Kidney (tissue), 13 donors: ENCODE measurements at regions not wholly inside any gene's neighbourhood (a gene's known extent, or its start where the extent isn't known, plus 50 kb on each side); places are given as distances from the start of the nearest gene placed in this dataset.
"Not testable (repeated sequence)": the region's sequence is repeated elsewhere in the genome, so short reads cannot be mapped to it uniquely, and the experiment has no call there.

Source experiments
- DNase-seq, 5 donors: peaks; one replicate each; pipeline ENCODE4 v3.0.0-alpha.2; 2013 to 2020
- FAIRE-seq: peaks from 2 replicates; lab custom pipeline; 2012; peaks lifted over from hg19 to GRCh38; lab: Jason Lieb, UNC
- H3K27ac ChIP-seq, 2 donors: one replicate each; pipeline ENCODE4 v1.7.0; 2013; ENCODE audit warnings: low read depth in 2 of 2, low read length in 2 of 2, inconsistent platforms in 1 of 2
- H3K27me3 ChIP-seq: one replicate; pipeline ENCODE4 v1.7.1; 2013; ENCODE audit warnings: low read length, inconsistent platforms; ENCODE audit not compliant: control insufficient read depth, insufficient read depth
- H3K36me3 ChIP-seq, 3 donors: one replicate each; pipeline versions ENCODE4 v1.7.0 to v1.7.1; 2013; ENCODE audit warnings: low read length in 3 of 3, control low read depth in 1 of 3, inconsistent platforms in 1 of 3; ENCODE audit not compliant: insufficient read depth in 3 of 3, control insufficient read depth in 2 of 3
- H3K4me1 ChIP-seq, 3 donors: one replicate each; pipeline versions ENCODE4 v1.7.0 to v1.7.1; 2013; ENCODE audit warnings: low read length in 3 of 3, inconsistent platforms in 1 of 3, low read depth in 1 of 3; ENCODE audit not compliant: control insufficient read depth in 2 of 3, insufficient read depth in 2 of 3
- H3K4me3 ChIP-seq, 3 donors: one replicate each; pipeline versions ENCODE4 v1.7.0 to v1.8.1; 2013; ENCODE audit warnings: low read length in 3 of 3, control low read depth in 1 of 3, inconsistent platforms in 1 of 3
- H3K9ac ChIP-seq, 3 donors: one replicate each; pipeline versions ENCODE4 v1.7.0 to v1.7.1; 2013; ENCODE audit warnings: low read length in 3 of 3, control low read depth in 1 of 3, inconsistent platforms in 1 of 3
- H3K9me3 ChIP-seq, 3 donors: one replicate each; pipeline versions ENCODE4 v1.7.0 to v1.7.1; 2013; ENCODE audit warnings: low read length in 3 of 3, control low read depth in 1 of 3, inconsistent platforms in 1 of 3; ENCODE audit not compliant: control insufficient read depth in 2 of 3, insufficient read depth in 1 of 3
- intact Hi-C: fragments of 100-400 bp; cut with DNase I; formaldehyde crosslinking; loops from one replicate; pipeline ENCODE4 v1.11.1; 2022
- TF ChIP-seq, protein P1 (sequence below): IDR thresholded peaks from 3 replicates; pipeline ENCODE4 v1.5.1; 2012; ENCODE audit warnings: mild to moderate bottlenecking, moderate library complexity, borderline replicate concordance; ENCODE audit not compliant: insufficient read depth; ENCODE audit errors: extremely low read depth
- donor health status: control.
- donor health status: control.
- donor health status: control.
- donor health status: control.
- donor health status: control.
- donor health status: DM: yes; HTN: yes; CAD: no.
- donor health status: Normal renal cell carcinoma (clear cell type).

- no peak overlapping the region for H3K4me3 ChIP-seq
- no peaks in the 10 kb centered on the region for H3K9me3 ChIP-seq
- H3K9ac ChIP-seq: no peak overlapping the region
- intact Hi-C loops: no loop called here
- H3K36me3 ChIP-seq: no peaks in the 10 kb centered on the region
- TF ChIP-seq, protein P1, sequence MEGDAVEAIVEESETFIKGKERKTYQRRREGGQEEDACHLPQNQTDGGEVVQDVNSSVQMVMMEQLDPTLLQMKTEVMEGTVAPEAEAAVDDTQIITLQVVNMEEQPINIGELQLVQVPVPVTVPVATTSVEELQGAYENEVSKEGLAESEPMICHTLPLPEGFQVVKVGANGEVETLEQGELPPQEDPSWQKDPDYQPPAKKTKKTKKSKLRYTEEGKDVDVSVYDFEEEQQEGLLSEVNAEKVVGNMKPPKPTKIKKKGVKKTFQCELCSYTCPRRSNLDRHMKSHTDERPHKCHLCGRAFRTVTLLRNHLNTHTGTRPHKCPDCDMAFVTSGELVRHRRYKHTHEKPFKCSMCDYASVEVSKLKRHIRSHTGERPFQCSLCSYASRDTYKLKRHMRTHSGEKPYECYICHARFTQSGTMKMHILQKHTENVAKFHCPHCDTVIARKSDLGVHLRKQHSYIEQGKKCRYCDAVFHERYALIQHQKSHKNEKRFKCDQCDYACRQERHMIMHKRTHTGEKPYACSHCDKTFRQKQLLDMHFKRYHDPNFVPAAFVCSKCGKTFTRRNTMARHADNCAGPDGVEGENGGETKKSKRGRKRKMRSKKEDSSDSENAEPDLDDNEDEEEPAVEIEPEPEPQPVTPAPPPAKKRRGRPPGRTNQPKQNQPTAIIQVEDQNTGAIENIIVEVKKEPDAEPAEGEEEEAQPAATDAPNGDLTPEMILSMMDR: no peak
- no peaks in the 10 kb centered on the region for H3K4me1 ChIP-seq
- DNase-seq: no peak
- no peak for FAIRE-seq
- H3K27me3 ChIP-seq: no peaks in the 10 kb centered on the region
- no peak overlapping the region for H3K27ac ChIP-seq
Observed at GRCh38 chr20:54726687-54727300, 251.4 kb downstream of the DOK5 start.

GRCh38 chr20:54725266-54725665 lies 249.9 kb downstream of the DOK5 start:
- H3K27me3 ChIP-seq, intact Hi-C loops, H3K9me3 ChIP-seq, H3K36me3 ChIP-seq, FAIRE-seq, H3K4me3 ChIP-seq, H3K9ac ChIP-seq, DNase-seq, H3K4me1 ChIP-seq, H3K27ac ChIP-seq: not testable (repeated sequence)

- no peaks in the 10 kb centered on the region for H3K36me3 ChIP-seq
- H3K4me3 ChIP-seq: no peak overlapping the region
- no peak overlapping the region for H3K27ac ChIP-seq
- no peak overlapping the region for H3K9ac ChIP-seq
- no peak for DNase-seq
- no peaks in the 10 kb centered on the region for H3K4me1 ChIP-seq
- FAIRE-seq: no peak
- no peaks in the 10 kb centered on the region for H3K27me3 ChIP-seq
- intact Hi-C loops: no loop called here
- TF ChIP-seq, protein P1: no peak
- H3K9me3 ChIP-seq: no peaks in the 10 kb centered on the region
Observed at GRCh38 chr20:54723723-54724122, 248.3 kb downstream of the DOK5 start.

DNA sequence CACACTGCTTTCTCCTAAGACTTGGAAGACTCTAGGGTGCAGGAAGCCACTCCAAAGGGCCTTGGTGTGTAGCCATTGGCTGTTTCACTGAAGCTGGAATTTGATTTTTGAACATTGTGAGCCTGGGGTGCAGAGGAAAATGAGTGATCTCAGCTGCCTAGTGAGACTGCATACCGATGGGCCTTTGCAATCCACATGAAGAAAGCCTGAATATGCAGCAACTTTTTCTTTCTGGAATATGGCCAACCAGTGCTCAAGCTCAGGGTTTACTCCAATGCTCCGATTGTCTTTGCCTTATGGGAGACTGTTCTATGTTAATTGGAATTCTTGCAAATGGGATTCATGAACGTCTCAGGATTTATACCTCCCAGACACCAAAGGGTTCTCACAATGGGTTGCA lies 242.6 kb downstream of the DOK5 start:
- H3K9me3 ChIP-seq: no peaks in the 10 kb centered on the region
- FAIRE-seq (no peak), DNase-seq (peak in 2 of 5 donors; percentile 10 to 26)
- no peaks in the 10 kb centered on the region for H3K36me3 ChIP-seq
- no peak overlapping the region for H3K4me3 ChIP-seq
- H3K4me1 ChIP-seq: no peaks in the 10 kb centered on the region
- no peak overlapping the region for H3K9ac ChIP-seq
- TF ChIP-seq, protein P1: no peak
- no peak overlapping the region for H3K27ac ChIP-seq
- intact Hi-C loops: no loop called here
- H3K27me3 ChIP-seq: no peaks in the 10 kb centered on the region
